ENCODE measurements at regions not wholly inside any gene's neighbourhood (a gene's known extent, or its start where the extent isn't known, plus 50 kb on each side); places are given as distances from the start of the nearest gene placed in this dataset.

DNA sequence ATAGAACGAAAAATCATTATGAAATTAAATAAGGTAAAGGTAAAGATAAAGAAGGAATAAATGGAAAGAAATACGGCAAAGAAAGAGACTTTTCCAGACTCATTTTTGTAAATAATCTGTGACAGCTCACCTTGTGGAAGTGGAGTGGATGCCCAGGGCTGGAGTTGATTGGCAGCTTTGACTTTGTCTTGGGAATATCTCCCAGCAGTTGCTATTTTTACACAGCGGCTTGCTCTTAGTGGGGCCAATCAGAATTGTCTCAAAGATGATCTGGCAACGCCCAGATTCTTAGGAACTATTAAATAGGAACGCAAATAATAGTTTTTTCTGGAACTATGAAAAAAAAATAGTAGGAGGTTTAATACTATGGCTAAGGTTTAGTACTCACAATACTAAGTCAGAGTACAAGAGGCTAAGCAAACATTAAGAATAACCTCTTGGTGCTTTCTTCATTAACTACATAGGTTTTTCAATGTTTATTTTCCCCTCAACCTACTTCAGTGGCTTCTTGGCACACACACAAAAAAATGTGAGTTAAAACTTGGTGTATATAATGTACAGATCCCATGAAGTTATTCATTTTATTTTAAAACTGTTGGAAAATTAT, 132.7 kb downstream of the TRAM1L1 start:
- 77 to 100% methylated on average over 4 to 5 of the region's 5 CpGs for WGBS, 2 experiments (ENCODE audit: insufficient coverage in 1 of 2, insufficient read length in 1 of 2)
- Mint-ChIP-seq H3K4me3 (no peak overlapping the region), H3K9me3 (no peaks in the 10 kb centered on the region), H3K36me3 (ENCODE audit: low read depth) (no peaks in the 10 kb centered on the region), H3K4me1 (no peaks in the 10 kb centered on the region), H3K27ac (no peak overlapping the region), H3K27me3 (ENCODE audit: insufficient read depth) (no peaks in the 10 kb centered on the region)
- Histone ChIP-seq H3K27ac (ENCODE audit: low read depth, low read length) (no peak overlapping the region), H3K9ac (ENCODE audit: extremely low read depth, low read length, poor library complexity, severe bottlenecking) (no peak overlapping the region), H3K9me3 (ENCODE audit: control insufficient read depth, low read length) (no peaks in the 10 kb centered on the region), H3K4me1 (ENCODE audit: control insufficient read depth, insufficient read depth, low read length) (no peaks in the 10 kb centered on the region), H3K4me3 (ENCODE audit: low read length) (no peak overlapping the region), H3K27me3 (ENCODE audit: control insufficient read depth, insufficient read depth, low read length, poor library complexity, severe bottlenecking) (no peaks in the 10 kb centered on the region), H3K36me3 (ENCODE audit: control insufficient read depth, insufficient read depth, low read length) (no peaks in the 10 kb centered on the region)
- no peak for DNase-seq
- TF ChIP-seq, protein P1, sequence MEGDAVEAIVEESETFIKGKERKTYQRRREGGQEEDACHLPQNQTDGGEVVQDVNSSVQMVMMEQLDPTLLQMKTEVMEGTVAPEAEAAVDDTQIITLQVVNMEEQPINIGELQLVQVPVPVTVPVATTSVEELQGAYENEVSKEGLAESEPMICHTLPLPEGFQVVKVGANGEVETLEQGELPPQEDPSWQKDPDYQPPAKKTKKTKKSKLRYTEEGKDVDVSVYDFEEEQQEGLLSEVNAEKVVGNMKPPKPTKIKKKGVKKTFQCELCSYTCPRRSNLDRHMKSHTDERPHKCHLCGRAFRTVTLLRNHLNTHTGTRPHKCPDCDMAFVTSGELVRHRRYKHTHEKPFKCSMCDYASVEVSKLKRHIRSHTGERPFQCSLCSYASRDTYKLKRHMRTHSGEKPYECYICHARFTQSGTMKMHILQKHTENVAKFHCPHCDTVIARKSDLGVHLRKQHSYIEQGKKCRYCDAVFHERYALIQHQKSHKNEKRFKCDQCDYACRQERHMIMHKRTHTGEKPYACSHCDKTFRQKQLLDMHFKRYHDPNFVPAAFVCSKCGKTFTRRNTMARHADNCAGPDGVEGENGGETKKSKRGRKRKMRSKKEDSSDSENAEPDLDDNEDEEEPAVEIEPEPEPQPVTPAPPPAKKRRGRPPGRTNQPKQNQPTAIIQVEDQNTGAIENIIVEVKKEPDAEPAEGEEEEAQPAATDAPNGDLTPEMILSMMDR (conservative IDR thresholded peaks at IDR 0.05), result no peak

DNA sequence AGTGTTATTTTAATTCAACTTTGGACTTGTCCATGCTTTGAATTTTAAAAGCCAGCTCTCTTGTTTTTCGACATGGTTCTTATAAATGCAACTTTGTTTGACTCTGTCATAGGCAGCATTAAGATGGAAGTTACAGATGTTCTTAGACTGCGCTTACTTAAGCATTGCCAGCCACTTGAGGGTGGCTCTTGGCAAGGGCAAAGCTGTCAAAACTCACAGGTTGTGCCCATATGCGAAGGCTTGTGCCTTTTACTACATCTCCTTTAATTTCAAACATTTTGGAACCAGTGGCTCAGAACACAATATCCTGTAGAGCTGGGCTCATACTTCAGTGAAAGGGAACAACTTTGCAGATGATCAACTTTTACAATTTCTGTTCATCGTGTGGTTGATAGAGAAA, 135.5 kb downstream of the TRAM1L1 start:
- Mint-ChIP-seq H3K27ac (no peak overlapping the region), H3K36me3 (ENCODE audit: low read depth) (no peaks in the 10 kb centered on the region), H3K4me3 (no peak overlapping the region), H3K9me3 (no peaks in the 10 kb centered on the region), H3K27me3 (ENCODE audit: insufficient read depth) (no peaks in the 10 kb centered on the region), H3K4me1 (no peaks in the 10 kb centered on the region)
- H3K36me3 ChIP-seq (ENCODE audit: control insufficient read depth, insufficient read depth, low read length), result no peaks in the 10 kb centered on the region
- no peaks in the 10 kb centered on the region for H3K9me3 ChIP-seq (ENCODE audit: control insufficient read depth, low read length)
- no peak overlapping the region for H3K27ac ChIP-seq (ENCODE audit: low read depth, low read length)
- WGBS, 2 experiments (ENCODE audit: insufficient coverage in 1 of 2, insufficient read length in 1 of 2), result 93 to 100% methylated on average over 3 to 4 of the region's 4 CpGs
- H3K9ac ChIP-seq (ENCODE audit: extremely low read depth, low read length, poor library complexity, severe bottlenecking), result no peak overlapping the region
- DNase-seq, result no peak
- no peaks in the 10 kb centered on the region for H3K4me1 ChIP-seq (ENCODE audit: control insufficient read depth, insufficient read depth, low read length)
- no peak overlapping the region for H3K4me3 ChIP-seq (ENCODE audit: low read length)
- TF ChIP-seq, protein P1 (conservative IDR thresholded peaks at IDR 0.05), result no peak
- no peaks in the 10 kb centered on the region for H3K27me3 ChIP-seq (ENCODE audit: control insufficient read depth, insufficient read depth, low read length, poor library complexity, severe bottlenecking)

DNA sequence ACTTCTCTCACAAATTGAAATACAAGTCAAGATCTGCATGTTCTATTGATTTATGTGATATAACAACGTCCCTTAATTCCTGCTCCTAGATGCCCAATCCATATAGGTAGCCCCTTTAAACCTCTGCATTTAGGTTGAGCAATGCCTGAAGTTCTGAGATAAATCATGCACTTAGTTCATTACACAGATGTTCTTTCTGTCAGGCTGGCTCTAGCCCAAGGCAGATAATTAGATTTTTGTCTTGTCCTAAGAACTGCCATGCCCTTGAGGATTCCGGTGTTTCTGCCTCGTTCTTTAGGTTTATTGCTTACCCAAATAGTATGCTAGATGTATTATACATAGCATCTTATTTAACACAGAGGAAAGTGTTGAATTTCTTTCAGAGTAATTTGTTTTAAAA, 143.1 kb downstream of the TRAM1L1 start:
- Histone ChIP-seq H3K4me3 (ENCODE audit: low read length) (no peak overlapping the region), H3K27ac (ENCODE audit: low read depth, low read length) (no peak overlapping the region), H3K9ac (ENCODE audit: extremely low read depth, low read length, poor library complexity, severe bottlenecking) (no peak overlapping the region), H3K27me3 (ENCODE audit: control insufficient read depth, insufficient read depth, low read length, poor library complexity, severe bottlenecking) (no peaks in the 10 kb centered on the region), H3K36me3 (ENCODE audit: control insufficient read depth, insufficient read depth, low read length) (no peaks in the 10 kb centered on the region), H3K9me3 (ENCODE audit: control insufficient read depth, low read length) (no peaks in the 10 kb centered on the region), H3K4me1 (ENCODE audit: control insufficient read depth, insufficient read depth, low read length) (no peaks in the 10 kb centered on the region)
- H3K4me3 Mint-ChIP-seq, result no peak overlapping the region
- no peaks in the 10 kb centered on the region for H3K9me3 Mint-ChIP-seq
- DNase-seq, result no peak
- H3K27me3 Mint-ChIP-seq (ENCODE audit: insufficient read depth), result no peaks in the 10 kb centered on the region
- no peaks in the 10 kb centered on the region for H3K36me3 Mint-ChIP-seq (ENCODE audit: low read depth)
- no peaks in the 10 kb centered on the region for H3K4me1 Mint-ChIP-seq
- WGBS, 2 experiments (ENCODE audit: insufficient coverage in 1 of 2, insufficient read length in 1 of 2), result 74% methylated on average over 3 of the region's 3 CpGs; no CpG with 5 or more reads in 1 of the 2 experiments
- TF ChIP-seq, protein P1 (conservative IDR thresholded peaks at IDR 0.05), result no peak
- H3K27ac Mint-ChIP-seq, result no peak overlapping the region

All from endodermal cell (in vitro differentiated cells).